ENCODE measurements at regions not wholly inside any gene's neighbourhood (a gene's known extent, or its start where the extent isn't known, plus 50 kb on each side); places are given as distances from the start of the nearest gene placed in this dataset.

- WGBS, 2 experiments (ENCODE audit: insufficient coverage in 1 of 2, insufficient read length in 1 of 2) = 96 to 100% methylated on average over 1 to 3 of the region's 4 CpGs
Observed at GRCh38 chr10:118912961-118913600, 116.4 kb upstream of the NANOS1 start.

GRCh38 chr10:118913825-118914224 is 115.7 kb upstream of the NANOS1 start:
- no peaks in the 10 kb centered on the region for H3K36me3 Mint-ChIP-seq (ENCODE audit: low read depth)
- no peaks in the 10 kb centered on the region for H3K27me3 Mint-ChIP-seq (ENCODE audit: insufficient read depth)
- Histone ChIP-seq H3K36me3 (ENCODE audit: control insufficient read depth, insufficient read depth, low read length) (no peaks in the 10 kb centered on the region), H3K4me1 (ENCODE audit: control insufficient read depth, insufficient read depth, low read length) (no peaks in the 10 kb centered on the region), H3K27ac (ENCODE audit: low read depth, low read length) (no peak overlapping the region), H3K27me3 (ENCODE audit: control insufficient read depth, insufficient read depth, low read length, poor library complexity, severe bottlenecking) (no peaks in the 10 kb centered on the region), H3K9me3 (ENCODE audit: control insufficient read depth, low read length) (no peaks in the 10 kb centered on the region), H3K4me3 (ENCODE audit: low read length) (no peak overlapping the region), H3K9ac (ENCODE audit: extremely low read depth, low read length, poor library complexity, severe bottlenecking) (no peak overlapping the region)
- WGBS, 2 experiments (ENCODE audit: insufficient coverage in 1 of 2, insufficient read length in 1 of 2) = 43 to 80% methylated on average over 1 to 4 of the region's 4 CpGs
- H3K9me3 Mint-ChIP-seq = no peaks in the 10 kb centered on the region
- no peak overlapping the region for H3K4me3 Mint-ChIP-seq
- peaks cover 3% of the 10 kb centered on the region for H3K4me1 Mint-ChIP-seq
- no peak overlapping the region for H3K27ac Mint-ChIP-seq
- TF ChIP-seq CTCF (conservative IDR thresholded peaks at IDR 0.05) = no peak
- no peak for DNase-seq

More at GRCh38 chr10:118912961-118913600, 116.4 kb upstream of the NANOS1 start:
- H3K4me3 ChIP-seq (ENCODE audit: low read length) = no peak overlapping the region
- no peak overlapping the region for H3K9ac ChIP-seq (ENCODE audit: extremely low read depth, low read length, poor library complexity, severe bottlenecking)
- H3K4me3 Mint-ChIP-seq = no peak overlapping the region
- H3K9me3 Mint-ChIP-seq = no peaks in the 10 kb centered on the region
- H3K36me3 Mint-ChIP-seq (ENCODE audit: low read depth) = no peaks in the 10 kb centered on the region
- H3K4me1 Mint-ChIP-seq = peaks cover 3% of the 10 kb centered on the region
- H3K27ac Mint-ChIP-seq = no peak overlapping the region
- H3K27me3 Mint-ChIP-seq (ENCODE audit: insufficient read depth) = no peaks in the 10 kb centered on the region
- no peaks in the 10 kb centered on the region for H3K36me3 ChIP-seq (ENCODE audit: control insufficient read depth, insufficient read depth, low read length)
- H3K4me1 ChIP-seq (ENCODE audit: control insufficient read depth, insufficient read depth, low read length) = no peaks in the 10 kb centered on the region
- H3K9me3 ChIP-seq (ENCODE audit: control insufficient read depth, low read length) = no peaks in the 10 kb centered on the region
- TF ChIP-seq CTCF (conservative IDR thresholded peaks at IDR 0.05) = no peak
- no peaks in the 10 kb centered on the region for H3K27me3 ChIP-seq (ENCODE audit: control insufficient read depth, insufficient read depth, low read length, poor library complexity, severe bottlenecking)
- DNase-seq = no peak
- H3K27ac ChIP-seq (ENCODE audit: low read depth, low read length) = no peak overlapping the region

GRCh38 chr10:118914629-118915028 is 114.9 kb upstream of the NANOS1 start:
- H3K27me3 ChIP-seq (ENCODE audit: control insufficient read depth, insufficient read depth, low read length, poor library complexity, severe bottlenecking) = no peaks in the 10 kb centered on the region
- no peaks in the 10 kb centered on the region for H3K9me3 ChIP-seq (ENCODE audit: control insufficient read depth, low read length)
- H3K4me3 ChIP-seq (ENCODE audit: low read length) = no peak overlapping the region
- H3K27ac ChIP-seq (ENCODE audit: low read depth, low read length) = no peak overlapping the region
- Mint-ChIP-seq H3K36me3 (ENCODE audit: low read depth) (no peaks in the 10 kb centered on the region), H3K4me3 (no peak overlapping the region), H3K27me3 (ENCODE audit: insufficient read depth) (no peaks in the 10 kb centered on the region), H3K9me3 (no peaks in the 10 kb centered on the region), H3K27ac (no peak overlapping the region), H3K4me1 (peaks cover 3% of the 10 kb centered on the region)
- 81 to 96% methylated on average over 4 of the region's 4 CpGs for WGBS, 2 experiments (ENCODE audit: insufficient coverage in 1 of 2, insufficient read length in 1 of 2)
- no peak overlapping the region for H3K9ac ChIP-seq (ENCODE audit: extremely low read depth, low read length, poor library complexity, severe bottlenecking)
- no peak for DNase-seq
- no peaks in the 10 kb centered on the region for H3K36me3 ChIP-seq (ENCODE audit: control insufficient read depth, insufficient read depth, low read length)
- no peak for TF ChIP-seq CTCF (conservative IDR thresholded peaks at IDR 0.05)
- H3K4me1 ChIP-seq (ENCODE audit: control insufficient read depth, insufficient read depth, low read length) = no peaks in the 10 kb centered on the region

Measured in endodermal cell (in vitro differentiated cells).